Naive thymus-derived CD4-positive, alpha-beta T cell (primary cell): ENCODE measurements at regions not wholly inside any gene's neighbourhood (a gene's known extent, or its start where the extent isn't known, plus 50 kb on each side); places are given as distances from the start of the nearest gene placed in this dataset.

Source experiments
- ATAC-seq: fragments of 150-1000 bp; cut with Tn5 transposase; 2 replicates; pipeline ENCODE4 v1.10.0; 2021; ENCODE audit warnings: mild to moderate bottlenecking, moderate library complexity
- CTCF ChIA-PET: fragments of 350-600 bp; sonication (Branson Sonifier 250); formaldehyde crosslinking; loops from one replicate; lab custom pipeline; 2021; ENCODE audit warnings: antibody characterized with exemption; lab: Charles Lee
- POLR2A ChIA-PET: fragments of 350-600 bp; sonication (Branson Sonifier 250); formaldehyde crosslinking; loops from one replicate; lab custom pipeline; 2021; ENCODE audit warnings: antibody characterized with exemption, inconsistent platforms; lab: Charles Lee
- DNase-seq, 9 donors: peaks; one replicate each; pipeline versions ENCODE4 v3.0.0 to v3.0.0-alpha.2; 2020 to 2022; ENCODE audit warnings: mixed read lengths in 1 of 9
- H3K27ac ChIP-seq: one replicate; pipeline ENCODE4 v1.7.0; 2013; ENCODE audit warnings: mild to moderate bottlenecking, low read depth, low read length, moderate library complexity
- H3K27me3 ChIP-seq, 2 donors: one replicate each; pipeline ENCODE4 v1.7.0; 2013; ENCODE audit warnings: low read length in 2 of 2, mild to moderate bottlenecking in 2 of 2, moderate library complexity in 2 of 2; ENCODE audit not compliant: control insufficient read depth in 2 of 2, insufficient read depth in 2 of 2
- H3K36me3 ChIP-seq, 3 experiments: 1 replicate in 2 of 3; 2 replicates in 1 of 3; pipeline ENCODE4 v1.7.0; 2013; ENCODE audit warnings: low read length in 3 of 3, mild to moderate bottlenecking in 3 of 3, moderate library complexity in 1 of 3; ENCODE audit not compliant: insufficient read depth in 3 of 3, control insufficient read depth in 2 of 3
- H3K4me1 ChIP-seq, 2 donors: one replicate each; pipeline ENCODE4 v1.7.0; 2013; ENCODE audit warnings: low read length in 2 of 2, mild to moderate bottlenecking in 2 of 2, moderate library complexity in 1 of 2; ENCODE audit not compliant: control insufficient read depth in 2 of 2, insufficient read depth in 2 of 2
- H3K4me3 ChIP-seq: 2 replicates; pipeline ENCODE4 v1.7.0; 2013; ENCODE audit warnings: mild to moderate bottlenecking, low read length
- H3K9me3 ChIP-seq, 3 experiments: 1 replicate in 2 of 3; 2 replicates in 1 of 3; pipeline ENCODE4 v1.7.0; 2013; ENCODE audit warnings: low read length in 3 of 3; ENCODE audit not compliant: control insufficient read depth in 2 of 3
- H3K27ac Mint-ChIP-seq, 9 donors: one replicate each; pipeline ENCODE4 v1.8.0; 2020 to 2022; ENCODE audit warnings: mixed read lengths in 9 of 9, mild to moderate bottlenecking in 8 of 9, moderate library complexity in 5 of 9, inconsistent platforms in 2 of 9
- H3K27me3 Mint-ChIP-seq, 5 donors: one replicate each; pipeline ENCODE4 v1.8.0; 2021 to 2022; ENCODE audit warnings: mixed read lengths in 5 of 5, mild to moderate bottlenecking in 1 of 5
- H3K36me3 Mint-ChIP-seq, 5 donors: one replicate each; pipeline ENCODE4 v1.8.0; 2020 to 2022; ENCODE audit warnings: mixed read lengths in 5 of 5, mild to moderate bottlenecking in 3 of 5, inconsistent platforms in 1 of 5
- H3K4me1 Mint-ChIP-seq, 7 donors: one replicate each; pipeline ENCODE4 v1.8.0; 2020 to 2022; ENCODE audit warnings: mixed read lengths in 7 of 7, mild to moderate bottlenecking in 3 of 7, inconsistent platforms in 1 of 7
- H3K4me3 Mint-ChIP-seq, 10 donors: one replicate each; pipeline ENCODE4 v1.8.0; 2020 to 2022; ENCODE audit warnings: mild to moderate bottlenecking in 10 of 10, mixed read lengths in 10 of 10, moderate library complexity in 6 of 10, inconsistent platforms in 2 of 10
- H3K9me3 Mint-ChIP-seq, 11 donors: one replicate each; pipeline ENCODE4 v1.8.0; 2020 to 2022; ENCODE audit warnings: mixed read lengths in 11 of 11, mild to moderate bottlenecking in 4 of 11, inconsistent platforms in 1 of 11, moderate library complexity in 1 of 11
- intact Hi-C, 2 donors: fragments of 100-400 bp; cut with micrococcal nuclease; formaldehyde crosslinking; loops; one replicate each; pipeline ENCODE4 v1.15.1; 2023

- peaks cover 0 to 5% (median 0%) of the 10 kb centered on the region in 5 donors for H3K36me3 Mint-ChIP-seq
- H3K9me3 Mint-ChIP-seq = peaks cover 0 to 6% (median 0%) of the 10 kb centered on the region in 11 donors
- peaks cover 39 to 57% (median 46%) of the 10 kb centered on the region in 5 donors for H3K27me3 Mint-ChIP-seq
- H3K4me1 Mint-ChIP-seq = peaks cover 2 to 6% (median 4%) of the 10 kb centered on the region in 7 donors
- H3K4me3 ChIP-seq = no peak overlapping the region
- H3K27ac ChIP-seq = no peak overlapping the region
- no peaks in the 10 kb centered on the region for H3K9me3 ChIP-seq
- no peaks in the 10 kb centered on the region for H3K4me1 ChIP-seq
- intact Hi-C loops = loop anchor here (1.0 to 2.0 kb wide), 4 partner anchors 255 to 286 kb away; no protein-coding TSS in a partner anchor
- POLR2A ChIA-PET = no interaction called here
- CTCF ChIA-PET = interaction anchor here (0.7 kb wide), 1 partner anchor 255 kb away, joined by 3 read pairs; no protein-coding TSS in a partner anchor
- H3K4me3 Mint-ChIP-seq = no peak overlapping the region
- DNase-seq (no peak), ATAC-seq (no peak)
- H3K27ac Mint-ChIP-seq = no peak overlapping the region
- H3K36me3 ChIP-seq = no peaks in the 10 kb centered on the region
- H3K27me3 ChIP-seq = no peaks in the 10 kb centered on the region
These were observed 186.1 kb upstream of the TSC22D2 start for GRCh38 chr3:150221904-150222523.

- intact Hi-C loops = loop anchor here (1.0 to 2.0 kb wide), 4 partner anchors 253 to 284 kb away; no protein-coding TSS in a partner anchor
- DNase-seq (no peak), ATAC-seq (no peak)
- CTCF ChIA-PET = interaction anchor here (0.6 to 1.8 kb wide), 7 partner anchors 10 to 338 kb away, joined by 3 to 19 read pairs (median 4); no protein-coding TSS in a partner anchor
- Histone ChIP-seq H3K4me3 (no peak overlapping the region), H3K4me1 (no peaks in the 10 kb centered on the region), H3K27ac (no peak overlapping the region), H3K27me3 (no peaks in the 10 kb centered on the region), H3K9me3 (no peaks in the 10 kb centered on the region), H3K36me3 (no peaks in the 10 kb centered on the region)
- H3K27me3 Mint-ChIP-seq = peaks cover 32 to 53% (median 42%) of the 10 kb centered on the region in 5 donors
- H3K4me1 Mint-ChIP-seq = peaks cover 2 to 6% (median 4%) of the 10 kb centered on the region in 7 donors
- POLR2A ChIA-PET = no interaction called here
- H3K4me3 Mint-ChIP-seq = peak overlapping the region in 5 of 10 donors; percentile 6 to 71 (median 27)
- peaks cover 0 to 6% (median 0%) of the 10 kb centered on the region in 11 donors for H3K9me3 Mint-ChIP-seq
- H3K27ac Mint-ChIP-seq = no peak overlapping the region
- H3K36me3 Mint-ChIP-seq = peaks cover 0 to 9% (median 0%) of the 10 kb centered on the region in 5 donors
These were observed 187.3 kb upstream of the TSC22D2 start for GRCh38 chr3:150220799-150221198.

- Histone ChIP-seq H3K27me3 (no peaks in the 10 kb centered on the region), H3K9me3 (no peaks in the 10 kb centered on the region), H3K36me3 (no peaks in the 10 kb centered on the region), H3K4me3 (no peak overlapping the region), H3K4me1 (no peaks in the 10 kb centered on the region), H3K27ac (no peak overlapping the region)
- no peak for ATAC-seq
- Mint-ChIP-seq H3K4me3 (no peak overlapping the region), H3K4me1 (peaks cover 2 to 6% (median 4%) of the 10 kb centered on the region in 7 donors), H3K27ac (no peak overlapping the region), H3K27me3 (peaks cover 35 to 59% (median 44%) of the 10 kb centered on the region in 5 donors), H3K36me3 (peaks cover 0 to 9% (median 0%) of the 10 kb centered on the region in 5 donors), H3K9me3 (peaks cover 0 to 6% (median 0%) of the 10 kb centered on the region in 11 donors)
- no peak for DNase-seq
- ChIA-PET CTCF (interaction anchor here (0.6 to 1.8 kb wide), 7 partner anchors 9 to 337 kb away, joined by 3 to 19 read pairs (median 4); no protein-coding TSS in a partner anchor), POLR2A (no interaction called here)
- intact Hi-C loops = loop anchor here in 1 of 2 donors (2.0 kb wide), 1 partner anchor 253 kb away; no protein-coding TSS in a partner anchor
These were observed 188.1 kb upstream of the TSC22D2 start for GRCh38 chr3:150220041-150220440.

GRCh38 chr3:150218841-150219240 lies 189.3 kb upstream of the TSC22D2 start:
- Histone ChIP-seq H3K4me1 (no peaks in the 10 kb centered on the region), H3K4me3 (no peak overlapping the region), H3K9me3 (no peaks in the 10 kb centered on the region), H3K27me3 (no peaks in the 10 kb centered on the region), H3K27ac (no peak overlapping the region), H3K36me3 (no peaks in the 10 kb centered on the region)
- Mint-ChIP-seq H3K4me1 (peaks cover 2 to 6% (median 4%) of the 10 kb centered on the region in 7 donors), H3K27me3 (peaks cover 32 to 57% (median 35%) of the 10 kb centered on the region in 5 donors), H3K9me3 (peaks cover 0 to 6% (median 0%) of the 10 kb centered on the region in 11 donors), H3K4me3 (no peak overlapping the region), H3K27ac (no peak overlapping the region), H3K36me3 (peaks cover 0 to 9% (median 0%) of the 10 kb centered on the region in 5 donors)
- DNase-seq (no peak), ATAC-seq (no peak)
- ChIA-PET CTCF (interaction anchor here (1.2 kb wide), 1 partner anchor 467 kb away, joined by 3 read pairs; no protein-coding TSS in a partner anchor), POLR2A (no interaction called here)
- intact Hi-C loops = no loop called here

GRCh38 chr3:150218236-150218635 lies 189.9 kb upstream of the TSC22D2 start:
- H3K36me3 Mint-ChIP-seq = peaks cover 0 to 9% (median 0%) of the 10 kb centered on the region in 5 donors
- H3K9me3 Mint-ChIP-seq = peaks cover 0 to 6% (median 0%) of the 10 kb centered on the region in 11 donors
- Histone ChIP-seq H3K27ac (no peak overlapping the region), H3K4me1 (no peaks in the 10 kb centered on the region), H3K4me3 (no peak overlapping the region), H3K36me3 (no peaks in the 10 kb centered on the region), H3K9me3 (no peaks in the 10 kb centered on the region), H3K27me3 (no peaks in the 10 kb centered on the region)
- CTCF ChIA-PET = interaction anchor here (1.2 kb wide), 1 partner anchor 467 kb away, joined by 3 read pairs; no protein-coding TSS in a partner anchor
- H3K27me3 Mint-ChIP-seq = peaks cover 26 to 57% (median 33%) of the 10 kb centered on the region in 5 donors
- no peak overlapping the region for H3K27ac Mint-ChIP-seq
- DNase-seq (no peak), ATAC-seq (no peak)
- POLR2A ChIA-PET = no interaction called here
- intact Hi-C loops = no loop called here
- peaks cover 2 to 6% (median 4%) of the 10 kb centered on the region in 7 donors for H3K4me1 Mint-ChIP-seq
- H3K4me3 Mint-ChIP-seq = no peak overlapping the region

- Mint-ChIP-seq H3K4me3 (no peak overlapping the region), H3K9me3 (peaks cover 0 to 6% (median 0%) of the 10 kb centered on the region in 11 donors), H3K27me3 (peaks cover 24 to 57% (median 33%) of the 10 kb centered on the region in 5 donors), H3K4me1 (peaks cover 2 to 6% (median 4%) of the 10 kb centered on the region in 7 donors), H3K27ac (no peak overlapping the region), H3K36me3 (peaks cover 0 to 9% (median 0%) of the 10 kb centered on the region in 5 donors)
- Histone ChIP-seq H3K27me3 (no peaks in the 10 kb centered on the region), H3K9me3 (no peaks in the 10 kb centered on the region), H3K4me1 (no peaks in the 10 kb centered on the region), H3K4me3 (no peak overlapping the region), H3K27ac (no peak overlapping the region), H3K36me3 (no peaks in the 10 kb centered on the region)
- ChIA-PET POLR2A (interaction anchor here (0.6 kb wide), 1 partner anchor 554 kb away, joined by 3 read pairs; no protein-coding TSS in a partner anchor), CTCF (interaction anchor here (1.2 kb wide), 1 partner anchor 466 kb away, joined by 3 read pairs; no protein-coding TSS in a partner anchor)
- ATAC-seq (no peak), DNase-seq (no peak)
- intact Hi-C loops = no loop called here
These were observed 190.4 kb upstream of the TSC22D2 start for GRCh38 chr3:150217691-150218090.
